ENCODE measurements at regions not wholly inside any gene's neighbourhood (a gene's known extent, or its start where the extent isn't known, plus 50 kb on each side); places are given as distances from the start of the nearest gene placed in this dataset.

GRCh38 chr10:130958003-130958402 lies 353.5 kb downstream of the TCERG1L start:
- no peaks in the 10 kb centered on the region for H3K79me2 ChIP-seq (ENCODE audit: insufficient read depth, low read length)
- H3K4me2 ChIP-seq (ENCODE audit: low read length) = no peak overlapping the region
- H3K4me1 ChIP-seq (ENCODE audit: insufficient read depth, low read length, severe bottlenecking) = no peaks in the 10 kb centered on the region
- H2AFZ ChIP-seq (ENCODE audit: low read length) = no peak overlapping the region
- H3K27ac ChIP-seq (ENCODE audit: low read depth, low read length, poor library complexity, severe bottlenecking) = no peak overlapping the region
- H3K9me2 ChIP-seq (ENCODE audit: low read depth, low read length) = no peaks in the 10 kb centered on the region
- no peak for TF ChIP-seq EZH2 (IDR thresholded peaks at IDR 0.05; ENCODE audit: borderline replicate concordance, low read length)
- TF ChIP-seq CTCF (IDR thresholded peaks at IDR 0.05; ENCODE audit: low read length) = no peak
- H3F3A ChIP-seq (ENCODE audit: insufficient read depth, low read length) = no peaks in the 10 kb centered on the region
- no peak overlapping the region for H3K4me3 ChIP-seq (ENCODE audit: low read depth, low read length, poor library complexity, severe bottlenecking)
- H4K20me1 ChIP-seq (ENCODE audit: insufficient read depth, low read length) = no peaks in the 10 kb centered on the region
- H3K9me3 ChIP-seq (ENCODE audit: low read length) = no peaks in the 10 kb centered on the region
- H3K9ac ChIP-seq (ENCODE audit: low read length) = no peak overlapping the region
- no peaks in the 10 kb centered on the region; the same call in 1 of the 2 replicates for H3K27me3 ChIP-seq (ENCODE audit: insufficient read depth, low read length)
- H3K36me3 ChIP-seq (ENCODE audit: insufficient read depth, low read length) = no peaks in the 10 kb centered on the region

- TF ChIP-seq EZH2 (IDR thresholded peaks at IDR 0.05; ENCODE audit: borderline replicate concordance, low read length) = no peak
- TF ChIP-seq CTCF (IDR thresholded peaks at IDR 0.05; ENCODE audit: low read length) = no peak
Observed at GRCh38 chr10:130958981-130959751, 352.4 kb downstream of the TCERG1L start.

GRCh38 chr10:130959752-130960195 lies 351.7 kb downstream of the TCERG1L start:
- H3K27me3 ChIP-seq (ENCODE audit: insufficient read depth, low read length) = no peaks in the 10 kb centered on the region; the same call in 1 of the 2 replicates
- H3K27ac ChIP-seq (ENCODE audit: low read depth, low read length, poor library complexity, severe bottlenecking) = no peak overlapping the region
- no peaks in the 10 kb centered on the region for H3K4me1 ChIP-seq (ENCODE audit: insufficient read depth, low read length, severe bottlenecking)
- H3K79me2 ChIP-seq (ENCODE audit: insufficient read depth, low read length) = no peaks in the 10 kb centered on the region
- TF ChIP-seq CTCF (IDR thresholded peaks at IDR 0.05; ENCODE audit: low read length) = no peak
- no peak for TF ChIP-seq EZH2 (IDR thresholded peaks at IDR 0.05; ENCODE audit: borderline replicate concordance, low read length)
- no peaks in the 10 kb centered on the region for H3K36me3 ChIP-seq (ENCODE audit: insufficient read depth, low read length)
- H3F3A ChIP-seq (ENCODE audit: insufficient read depth, low read length) = no peaks in the 10 kb centered on the region
- no peaks in the 10 kb centered on the region for H3K9me2 ChIP-seq (ENCODE audit: low read depth, low read length)
- no peak overlapping the region for H2AFZ ChIP-seq (ENCODE audit: low read length)
- no peak overlapping the region for H3K4me3 ChIP-seq (ENCODE audit: low read depth, low read length, poor library complexity, severe bottlenecking)
- no peaks in the 10 kb centered on the region for H3K9me3 ChIP-seq (ENCODE audit: low read length)
- H3K4me2 ChIP-seq (ENCODE audit: low read length) = no peak overlapping the region
- no peak overlapping the region for H3K9ac ChIP-seq (ENCODE audit: low read length)
- H4K20me1 ChIP-seq (ENCODE audit: insufficient read depth, low read length) = no peaks in the 10 kb centered on the region

More at GRCh38 chr10:130958981-130959751, 352.4 kb downstream of the TCERG1L start:
- Histone ChIP-seq H3K27me3 (ENCODE audit: insufficient read depth, low read length) (no peaks in the 10 kb centered on the region; the same call in 1 of the 2 replicates), H3K4me2 (ENCODE audit: low read length) (no peak overlapping the region), H4K20me1 (ENCODE audit: insufficient read depth, low read length) (no peaks in the 10 kb centered on the region), H3F3A (ENCODE audit: insufficient read depth, low read length) (no peaks in the 10 kb centered on the region), H3K36me3 (ENCODE audit: insufficient read depth, low read length) (no peaks in the 10 kb centered on the region), H3K79me2 (ENCODE audit: insufficient read depth, low read length) (no peaks in the 10 kb centered on the region), H3K4me1 (ENCODE audit: insufficient read depth, low read length, severe bottlenecking) (no peaks in the 10 kb centered on the region), H3K9me3 (ENCODE audit: low read length) (no peaks in the 10 kb centered on the region), H3K9ac (ENCODE audit: low read length) (no peak overlapping the region), H2AFZ (ENCODE audit: low read length) (no peak overlapping the region), H3K4me3 (ENCODE audit: low read depth, low read length, poor library complexity, severe bottlenecking) (no peak overlapping the region), H3K9me2 (ENCODE audit: low read depth, low read length) (no peaks in the 10 kb centered on the region), H3K27ac (ENCODE audit: low read depth, low read length, poor library complexity, severe bottlenecking) (no peak overlapping the region)
